Endothelial cell of umbilical vein (primary cell): ENCODE measurements at regions not wholly inside any gene's neighbourhood (a gene's known extent, or its start where the extent isn't known, plus 50 kb on each side); places are given as distances from the start of the nearest gene placed in this dataset.

ENCODE experiments used
- BruUV-seq: library from RNA; stranded (reverse); fragments of 400-500 nt; replicated peaks from 2 replicates; lab custom pipeline; 2021; lab: Mats Ljungman, UMichigan
- CTCF ChIA-PET: fragments of 300-600, 350-600 bp; sonication (Branson Sonifier 250); formaldehyde crosslinking; loops from one replicate; lab custom pipeline; 2021; ENCODE audit warnings: antibody characterized with exemption, inconsistent platforms; lab: Charles Lee
- POLR2A ChIA-PET: fragments of 300-600, 350-600 bp; sonication (Branson Sonifier 250); formaldehyde crosslinking; loops from one replicate; lab custom pipeline; 2021; ENCODE audit warnings: antibody characterized with exemption, inconsistent platforms; lab: Charles Lee
- DNase-seq: peaks from one replicate; pipeline ENCODE4 v3.0.0-alpha.2; 2011; ENCODE audit warnings: low read depth, low spot score
- FAIRE-seq: peaks from 2 replicates; lab custom pipeline; 2011; peaks lifted over from hg19 to GRCh38; lab: Jason Lieb, UNC
- H2AFZ ChIP-seq: 2 replicates; pipeline ENCODE4 v1.6.0; 2012; ENCODE audit warnings: low read depth, low read length, control low read depth, inconsistent platforms
- H3K27ac ChIP-seq: 2 replicates; pipeline ENCODE4 v1.5.1; 2011; ENCODE audit warnings: low read depth, mild to moderate bottlenecking, control low read depth, low read length, moderate library complexity; ENCODE audit not compliant: insufficient read depth
- H3K27me3 ChIP-seq, 2 experiments: 2 replicates each; pipeline versions ENCODE4 v1.6.0 to v1.6.1; 2011; ENCODE audit warnings: low read length in 2 of 2, mixed read lengths in 1 of 2; ENCODE audit not compliant: control insufficient read depth in 2 of 2, insufficient read depth in 2 of 2
- H3K36me3 ChIP-seq, 2 experiments: 2 replicates in 1 of 2; 3 replicates in 1 of 2; pipeline ENCODE4 v1.5.1; 2011; ENCODE audit warnings: low read length in 2 of 2, mild to moderate bottlenecking in 1 of 2, moderate library complexity in 1 of 2; ENCODE audit not compliant: control insufficient read depth in 2 of 2, insufficient read depth in 2 of 2; ENCODE audit errors: extremely low read depth in 1 of 2
- H3K4me1 ChIP-seq: 3 replicates; pipeline ENCODE4 v1.5.1; 2011; ENCODE audit warnings: mild to moderate bottlenecking, low read length; ENCODE audit not compliant: control insufficient read depth, insufficient read depth; ENCODE audit errors: extremely low read depth
- H3K4me2 ChIP-seq: 2 replicates; pipeline ENCODE4 v1.6.1; 2011; ENCODE audit warnings: low read length, control low read depth, mixed read lengths; ENCODE audit not compliant: insufficient read depth
- H3K4me3 ChIP-seq, 3 experiments: fragments of 200-600 bp in 1 of 3; sonication (generic), shearing (Covaris generic) in 1 of 3; replicated peaks in 1 of 3; 2 replicates each; pipeline ENCODE4 v1.5.1; 2011 to 2016; ENCODE audit warnings: control low read depth in 3 of 3, low read length in 3 of 3, mild to moderate bottlenecking in 2 of 3, inconsistent platforms in 1 of 3, low read depth in 1 of 3, moderate library complexity in 1 of 3; ENCODE audit not compliant: insufficient read depth in 1 of 3
- H3K79me2 ChIP-seq: 2 replicates; pipeline ENCODE4 v1.6.0; 2012; ENCODE audit warnings: low read length, inconsistent platforms; ENCODE audit not compliant: control insufficient read depth, insufficient read depth
- H3K9ac ChIP-seq: replicated peaks from 2 replicates; pipeline ENCODE3; 2011; ENCODE audit warnings: low read length, control low read depth; ENCODE audit not compliant: insufficient read depth; ENCODE audit errors: extremely low read depth
- H3K9me1 ChIP-seq: replicated peaks from 3 replicates; pipeline ENCODE4 v1.6.0; 2011; ENCODE audit warnings: mild to moderate bottlenecking, low read length; ENCODE audit not compliant: control insufficient read depth, insufficient read depth; ENCODE audit errors: extremely low read depth
- H3K9me3 ChIP-seq: replicated peaks from 2 replicates; pipeline ENCODE4 v1.5.1; 2012; ENCODE audit warnings: low read length, inconsistent platforms; ENCODE audit not compliant: control insufficient read depth, insufficient read depth
- H4K20me1 ChIP-seq: replicated peaks from 2 replicates; pipeline ENCODE3; 2011; ENCODE audit warnings: mild to moderate bottlenecking, low read length; ENCODE audit not compliant: control insufficient read depth, insufficient read depth; ENCODE audit errors: extremely low read depth
- EZH2 ChIP-seq: IDR thresholded peaks from 2 replicates; pipeline ENCODE4 v1.6.1; 2012; ENCODE audit warnings: borderline replicate concordance, low read depth, mild to moderate bottlenecking, moderate library complexity, low read length, inconsistent platforms; ENCODE audit not compliant: severe bottlenecking
- FOS ChIP-seq: IDR thresholded peaks from 2 replicates; pipeline ENCODE4 v1.6.1; 2011; ENCODE audit warnings: mild to moderate bottlenecking, low read length, moderate library complexity, borderline replicate concordance; ENCODE audit not compliant: insufficient read depth
- GATA2 ChIP-seq: IDR thresholded peaks from 2 replicates; pipeline ENCODE4 v1.7.0; 2011; ENCODE audit warnings: low read depth, mild to moderate bottlenecking, moderate library complexity, mixed read lengths, low read length; ENCODE audit not compliant: insufficient read length, insufficient read depth
- JUN ChIP-seq: IDR thresholded peaks from 2 replicates; pipeline ENCODE4 v1.6.1; 2011; ENCODE audit warnings: borderline replicate concordance, low read depth; ENCODE audit not compliant: insufficient read length, insufficient read depth
- MYC ChIP-seq: IDR thresholded peaks from one replicate; pipeline ENCODE4 v1.6.1; 2011; ENCODE audit warnings: mild to moderate bottlenecking, low read depth, low read length
- POLR2A ChIP-seq: IDR thresholded peaks from 2 replicates; pipeline ENCODE4 v1.6.1; 2012; ENCODE audit warnings: low read depth, mild to moderate bottlenecking, control low read depth, low read length
- POLR2AphosphoS5 ChIP-seq: IDR thresholded peaks from 2 replicates; pipeline ENCODE4 v1.6.1; 2012; ENCODE audit warnings: low read depth, mild to moderate bottlenecking, control low read depth, low read length, moderate library complexity; ENCODE audit not compliant: insufficient read depth
- dilution Hi-C: fragments of 300-500 bp; cut with MboI; formaldehyde crosslinking; loops from one replicate; pipeline ENCODE4 v1.15.0; 2019; ENCODE audit warnings: low sequenced_read_pairs; ENCODE audit not compliant: extremely low pct_ligation_motif_present
- intact Hi-C: fragments of 100-400 bp; cut with micrococcal nuclease; formaldehyde crosslinking; loops from one replicate; pipeline ENCODE4 v1.10.0; 2022
- TF ChIP-seq, protein P1 (sequence below), 2 donors: IDR thresholded peaks; 1 replicate in 1 of 2; 2 replicates in 1 of 2; pipeline ENCODE4 v1.5.1; 2011; ENCODE audit warnings: low read length in 2 of 2, mild to moderate bottlenecking in 2 of 2, moderate library complexity in 2 of 2, control low read depth in 1 of 2, inconsistent platforms in 1 of 2, low read depth in 1 of 2; ENCODE audit not compliant: insufficient read depth in 1 of 2; ENCODE audit errors: extremely low read depth in 1 of 2
- TF ChIP-seq, protein P2 (sequence below): IDR thresholded peaks from 2 replicates; pipeline ENCODE4 v1.6.1; 2011; ENCODE audit not compliant: insufficient read depth, insufficient read length

DNA sequence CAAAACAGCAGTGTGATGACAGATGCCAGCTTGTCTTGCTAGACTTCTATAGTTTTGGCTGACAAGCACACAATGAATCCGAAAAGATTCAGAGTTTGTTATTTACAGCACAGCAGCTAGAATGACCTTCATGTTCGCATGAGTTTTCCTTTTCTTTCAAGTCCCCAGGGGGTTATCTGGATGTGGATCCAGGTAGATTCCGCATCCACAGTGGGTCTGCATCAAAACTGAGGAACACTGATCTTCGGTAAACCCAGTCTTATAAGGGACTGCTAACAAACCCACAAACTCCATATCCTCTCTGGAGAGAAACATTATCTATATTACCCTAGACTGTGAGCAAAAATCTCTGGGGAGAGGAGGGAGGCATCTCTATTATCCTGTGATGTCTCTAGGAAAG lies 69.0 kb upstream of the DEPDC1 start:
- BruUV-seq, result no TSS peak
- no peaks in the 10 kb centered on the region for H3K79me2 ChIP-seq
- no peak overlapping the region for H3K4me3 ChIP-seq
- dilution Hi-C loops (no loop called here), intact Hi-C loops (no loop called here)
- DNase-seq (no peak), FAIRE-seq (no peak)
- H3K4me1 ChIP-seq, result no peaks in the 10 kb centered on the region
- H3K27ac ChIP-seq, result no peak overlapping the region
- CTCF ChIA-PET, result no interaction called here
- H3K4me2 ChIP-seq, result no peak overlapping the region
- H2AFZ ChIP-seq, result no peak overlapping the region
- H4K20me1 ChIP-seq, result no peaks in the 10 kb centered on the region
- no peak overlapping the region for H3K9ac ChIP-seq
- TF ChIP-seq POLR2A, result no peak
- TF ChIP-seq, protein P1, sequence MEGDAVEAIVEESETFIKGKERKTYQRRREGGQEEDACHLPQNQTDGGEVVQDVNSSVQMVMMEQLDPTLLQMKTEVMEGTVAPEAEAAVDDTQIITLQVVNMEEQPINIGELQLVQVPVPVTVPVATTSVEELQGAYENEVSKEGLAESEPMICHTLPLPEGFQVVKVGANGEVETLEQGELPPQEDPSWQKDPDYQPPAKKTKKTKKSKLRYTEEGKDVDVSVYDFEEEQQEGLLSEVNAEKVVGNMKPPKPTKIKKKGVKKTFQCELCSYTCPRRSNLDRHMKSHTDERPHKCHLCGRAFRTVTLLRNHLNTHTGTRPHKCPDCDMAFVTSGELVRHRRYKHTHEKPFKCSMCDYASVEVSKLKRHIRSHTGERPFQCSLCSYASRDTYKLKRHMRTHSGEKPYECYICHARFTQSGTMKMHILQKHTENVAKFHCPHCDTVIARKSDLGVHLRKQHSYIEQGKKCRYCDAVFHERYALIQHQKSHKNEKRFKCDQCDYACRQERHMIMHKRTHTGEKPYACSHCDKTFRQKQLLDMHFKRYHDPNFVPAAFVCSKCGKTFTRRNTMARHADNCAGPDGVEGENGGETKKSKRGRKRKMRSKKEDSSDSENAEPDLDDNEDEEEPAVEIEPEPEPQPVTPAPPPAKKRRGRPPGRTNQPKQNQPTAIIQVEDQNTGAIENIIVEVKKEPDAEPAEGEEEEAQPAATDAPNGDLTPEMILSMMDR (IDR thresholded peaks at IDR 0.05; ENCODE audit: extremely low read depth in 1 of 2, insufficient read depth in 1 of 2, low read depth in 1 of 2, low read length in 2 of 2), result no peak
- TF ChIP-seq MYC, result no peak
- no peak for TF ChIP-seq GATA2
- no peak for TF ChIP-seq POLR2AphosphoS5
- TF ChIP-seq FOS, result no peak
- TF ChIP-seq, protein P2, sequence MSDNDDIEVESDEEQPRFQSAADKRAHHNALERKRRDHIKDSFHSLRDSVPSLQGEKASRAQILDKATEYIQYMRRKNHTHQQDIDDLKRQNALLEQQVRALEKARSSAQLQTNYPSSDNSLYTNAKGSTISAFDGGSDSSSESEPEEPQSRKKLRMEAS, result no peak
- no peak for TF ChIP-seq JUN
- no peak for TF ChIP-seq EZH2
- H3K27me3 ChIP-seq, result no peaks in the 10 kb centered on the region
- no peaks in the 10 kb centered on the region for H3K9me3 ChIP-seq
- POLR2A ChIA-PET, result no interaction called here
- no peaks in the 10 kb centered on the region for H3K36me3 ChIP-seq
- H3K9me1 ChIP-seq, result no peaks in the 10 kb centered on the region
